Cardiac muscle cell (in vitro differentiated cells and primary cell): ENCODE measurements at regions not wholly inside any gene's neighbourhood (a gene's known extent, or its start where the extent isn't known, plus 50 kb on each side); places are given as distances from the start of the nearest gene placed in this dataset.
"Not testable (repeated sequence)": the region's sequence is repeated elsewhere in the genome, so short reads cannot be mapped to it uniquely, and the experiment has no call there.

Source experiments
- DNase-seq, 2 donors: peaks; one replicate each; pipeline versions ENCODE4 v3.0.0 to v3.0.0-alpha.2; 2010 to 2017; ENCODE audit warnings: low read depth in 1 of 2, low spot score in 1 of 2
- H3K27ac ChIP-seq: fragments of 200-600 bp; sonication (generic); 2 replicates; pipeline ENCODE4 v1.5.1; 2016
- H3K27me3 ChIP-seq: fragments of 200-600 bp; sonication (generic); 2 replicates; pipeline ENCODE4 v1.6.0; 2016; ENCODE audit warnings: control low read depth
- H3K36me3 ChIP-seq: fragments of 200-600 bp; sonication (generic); 2 replicates; pipeline ENCODE4 v1.5.1; 2016; ENCODE audit warnings: control low read depth
- H3K4me1 ChIP-seq: fragments of 200-600 bp; sonication (generic); 2 replicates; pipeline ENCODE4 v1.8.1; 2017; ENCODE audit warnings: low read depth, mild to moderate bottlenecking, mixed run types
- H3K4me3 ChIP-seq: fragments of 200-600 bp; sonication (generic); 2 replicates; pipeline ENCODE4 v1.5.1; 2016; ENCODE audit warnings: mild to moderate bottlenecking
- H3K9me3 ChIP-seq: fragments of 200-600 bp; sonication (generic); 2 replicates; pipeline ENCODE4 v1.5.1; 2017; ENCODE audit warnings: low read depth, mild to moderate bottlenecking, control low read depth
- TF ChIP-seq, protein P1 (sequence below): IDR thresholded peaks from 2 replicates; pipeline ENCODE4 v1.5.1; 2012; ENCODE audit warnings: low read depth, mild to moderate bottlenecking, low read length

DNA sequence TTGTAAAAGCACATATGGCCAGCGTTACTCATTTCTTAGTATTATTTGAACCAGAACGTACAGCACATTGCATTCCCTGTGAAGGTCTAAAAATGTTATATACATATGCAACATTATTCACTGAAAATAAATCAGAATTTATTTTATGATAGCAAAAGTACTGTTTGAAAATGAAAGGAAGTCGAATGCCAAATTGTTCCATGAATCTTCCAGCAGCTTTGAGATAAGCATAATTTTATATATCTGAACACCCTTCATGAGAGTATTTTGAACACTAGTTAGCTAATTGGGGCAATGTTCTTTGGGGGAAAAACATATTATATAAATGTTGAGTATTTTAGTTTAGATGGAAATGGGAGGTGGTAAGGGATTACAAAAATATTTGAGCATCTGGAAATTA lies 300.7 kb upstream of the SYT1 start:
- Histone ChIP-seq H3K9me3 (no peaks in the 10 kb centered on the region), H3K27me3 (no peaks in the 10 kb centered on the region), H3K36me3 (no peaks in the 10 kb centered on the region), H3K4me3 (no peak overlapping the region), H3K4me1 (peaks cover 7% of the 10 kb centered on the region), H3K27ac (no peak overlapping the region)
- no peak for DNase-seq
- TF ChIP-seq, protein P1, sequence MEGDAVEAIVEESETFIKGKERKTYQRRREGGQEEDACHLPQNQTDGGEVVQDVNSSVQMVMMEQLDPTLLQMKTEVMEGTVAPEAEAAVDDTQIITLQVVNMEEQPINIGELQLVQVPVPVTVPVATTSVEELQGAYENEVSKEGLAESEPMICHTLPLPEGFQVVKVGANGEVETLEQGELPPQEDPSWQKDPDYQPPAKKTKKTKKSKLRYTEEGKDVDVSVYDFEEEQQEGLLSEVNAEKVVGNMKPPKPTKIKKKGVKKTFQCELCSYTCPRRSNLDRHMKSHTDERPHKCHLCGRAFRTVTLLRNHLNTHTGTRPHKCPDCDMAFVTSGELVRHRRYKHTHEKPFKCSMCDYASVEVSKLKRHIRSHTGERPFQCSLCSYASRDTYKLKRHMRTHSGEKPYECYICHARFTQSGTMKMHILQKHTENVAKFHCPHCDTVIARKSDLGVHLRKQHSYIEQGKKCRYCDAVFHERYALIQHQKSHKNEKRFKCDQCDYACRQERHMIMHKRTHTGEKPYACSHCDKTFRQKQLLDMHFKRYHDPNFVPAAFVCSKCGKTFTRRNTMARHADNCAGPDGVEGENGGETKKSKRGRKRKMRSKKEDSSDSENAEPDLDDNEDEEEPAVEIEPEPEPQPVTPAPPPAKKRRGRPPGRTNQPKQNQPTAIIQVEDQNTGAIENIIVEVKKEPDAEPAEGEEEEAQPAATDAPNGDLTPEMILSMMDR: no peak

DNA sequence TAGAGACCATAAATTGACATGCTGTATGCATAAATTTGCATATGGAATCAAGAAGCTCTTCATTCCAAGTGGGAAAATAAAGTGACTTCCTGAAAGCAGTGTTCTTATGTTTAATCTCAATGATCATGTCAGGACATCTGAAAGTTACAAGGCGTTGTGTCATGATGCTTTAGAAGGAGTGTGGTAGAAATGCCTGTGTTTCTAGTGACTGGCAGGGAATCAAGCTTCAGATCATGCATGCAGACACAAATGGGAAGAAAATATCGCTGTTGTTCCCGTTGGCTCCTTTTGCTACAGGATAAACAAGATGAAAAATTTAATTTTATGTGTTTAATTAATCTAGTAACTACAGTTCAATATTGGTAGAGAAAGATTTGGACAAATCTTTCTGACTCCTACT lies 298.1 kb upstream of the SYT1 start:
- H3K9me3 ChIP-seq: no peaks in the 10 kb centered on the region
- no peaks in the 10 kb centered on the region for H3K27me3 ChIP-seq
- no peaks in the 10 kb centered on the region for H3K36me3 ChIP-seq
- TF ChIP-seq, protein P1: no peak
- DNase-seq: no peak
- H3K4me3 ChIP-seq: no peak overlapping the region
- peaks cover 7% of the 10 kb centered on the region for H3K4me1 ChIP-seq
- no peak overlapping the region for H3K27ac ChIP-seq

GRCh38 chr12:78568321-78569020 lies 296.1 kb upstream of the SYT1 start:
- H3K4me3 ChIP-seq: no peak overlapping the region
- TF ChIP-seq, protein P1: no peak
- H3K9me3 ChIP-seq: no peaks in the 10 kb centered on the region
- H3K36me3 ChIP-seq: no peaks in the 10 kb centered on the region
- peaks cover 7% of the 10 kb centered on the region for H3K4me1 ChIP-seq
- H3K27me3 ChIP-seq: no peaks in the 10 kb centered on the region
- H3K27ac ChIP-seq: no peak overlapping the region
- DNase-seq: no peak

- Histone ChIP-seq H3K9me3 (no peaks in the 10 kb centered on the region), H3K27ac (no peak overlapping the region), H3K4me1 (no peaks in the 10 kb centered on the region), H3K4me3 (no peak overlapping the region), H3K27me3 (no peaks in the 10 kb centered on the region), H3K36me3 (no peaks in the 10 kb centered on the region)
- DNase-seq: no peak
- TF ChIP-seq, protein P1: no peak
Observed at GRCh38 chr12:78571953-78572352, 292.6 kb upstream of the SYT1 start.

- H3K27ac ChIP-seq, H3K4me3 ChIP-seq, H3K27me3 ChIP-seq, H3K36me3 ChIP-seq, DNase-seq, H3K4me1 ChIP-seq, H3K9me3 ChIP-seq: not testable (repeated sequence)
Observed at GRCh38 chr12:78575208-78575607, 289.4 kb upstream of the SYT1 start.

DNA sequence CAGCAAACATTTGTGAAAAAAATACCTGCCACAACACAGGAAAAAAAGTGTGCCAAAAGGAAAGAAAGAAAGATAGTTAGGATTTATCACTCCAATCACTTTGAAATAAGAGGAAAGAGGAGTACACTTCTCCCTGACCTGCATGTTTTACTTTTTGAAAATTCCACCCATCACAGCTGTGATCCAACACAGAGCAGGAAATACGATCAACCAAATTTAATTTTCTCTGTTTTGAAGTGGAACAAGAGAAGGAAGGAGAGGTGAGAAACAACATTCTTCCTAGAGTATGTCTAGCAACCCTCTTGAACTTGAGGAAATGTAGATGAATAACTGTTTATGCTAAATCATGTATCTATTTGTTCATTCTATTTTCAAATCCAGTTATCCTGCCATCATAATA lies 284.7 kb upstream of the SYT1 start:
- Histone ChIP-seq H3K27me3 (no peaks in the 10 kb centered on the region), H3K4me1 (no peaks in the 10 kb centered on the region), H3K4me3 (no peak overlapping the region), H3K27ac (no peak overlapping the region), H3K36me3 (no peaks in the 10 kb centered on the region), H3K9me3 (no peaks in the 10 kb centered on the region)
- TF ChIP-seq, protein P1: no peak
- no peak for DNase-seq
